AML-193 (cell line): ENCODE measurements at regions not wholly inside any gene's neighbourhood (a gene's known extent, or its start where the extent isn't known, plus 50 kb on each side); places are given as distances from the start of the nearest gene placed in this dataset.

Experiments used
- DNase-seq, 2 experiments: peaks; one replicate each; lab custom pipeline; 2025; lab: John Stamatoyannopoulos, UW

DNA sequence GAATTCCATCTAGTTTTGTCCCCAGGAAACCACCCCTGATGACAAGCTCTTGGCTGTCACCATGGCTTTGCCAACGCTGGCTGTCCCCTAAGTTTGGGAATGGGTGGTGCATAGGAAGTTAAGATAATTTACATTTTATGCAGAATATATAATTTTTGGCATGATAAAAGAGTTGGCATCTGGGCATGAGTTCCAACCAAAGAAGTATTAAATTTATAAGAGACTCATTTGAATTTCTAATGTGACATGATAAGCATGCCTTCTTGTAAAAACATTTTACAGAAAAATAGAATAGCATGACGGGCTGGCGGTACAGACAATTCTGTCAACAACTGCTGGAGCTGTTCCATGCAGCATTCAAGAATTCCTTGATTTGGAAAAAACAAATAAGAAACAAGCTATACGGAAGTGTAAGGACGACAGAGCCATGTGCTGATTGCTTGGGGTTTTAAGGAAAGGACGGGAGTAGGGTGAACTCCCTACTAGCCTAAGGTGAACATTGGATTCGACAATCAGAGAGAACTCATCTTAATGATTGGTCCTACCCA, 106.8 kb upstream of the C1orf21 start:
- DNase-seq: no peak

DNA sequence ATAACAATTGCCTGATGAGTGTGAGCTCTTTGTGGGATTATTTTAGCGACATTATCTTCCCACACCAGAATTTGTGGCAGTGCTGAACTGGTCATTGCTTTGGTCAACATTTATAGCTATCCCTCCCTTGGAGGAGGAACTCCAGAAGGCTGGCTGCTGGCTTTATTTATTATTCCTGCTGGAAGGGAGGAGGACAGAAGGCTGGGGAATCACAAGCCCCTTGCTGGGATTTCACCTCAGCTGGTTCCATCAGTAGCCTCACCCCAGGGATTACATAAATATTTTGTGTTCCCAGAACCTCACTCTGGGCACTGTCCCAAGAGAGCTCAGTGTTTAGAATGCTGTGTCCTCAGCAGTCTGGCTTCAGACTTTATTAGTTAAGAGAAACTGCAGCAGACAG, 102.8 kb upstream of the C1orf21 start:
- DNase-seq: no peak

GRCh38 chr1:184284900-184285299, 101.9 kb upstream of the C1orf21 start:
- DNase-seq: no peak

- no peak for DNase-seq
Measured at GRCh38 chr1:184285401-184286087, 101.3 kb upstream of the C1orf21 start.

DNA sequence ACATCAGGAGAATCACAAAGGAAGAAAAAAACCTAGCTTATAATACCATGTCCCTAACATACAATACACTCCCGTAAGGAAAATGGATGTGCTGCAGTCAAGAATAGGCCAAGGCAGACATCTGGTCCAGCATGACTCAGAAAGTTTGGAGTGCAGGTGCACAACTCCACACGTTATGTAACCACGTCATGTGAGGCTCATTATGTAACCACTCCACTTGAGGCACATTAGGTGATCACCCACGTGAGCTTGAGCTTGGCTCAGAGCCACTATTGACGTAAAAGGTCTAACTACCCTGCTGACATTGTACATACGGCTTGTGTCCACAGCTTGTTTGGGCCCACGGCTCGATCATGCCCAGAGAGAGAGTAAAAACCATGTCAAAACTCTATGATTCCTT, 99.8 kb upstream of the C1orf21 start:
- no peak for DNase-seq

GRCh38 chr1:184289825-184290550, 96.8 kb upstream of the C1orf21 start:
- no peak for DNase-seq

DNA sequence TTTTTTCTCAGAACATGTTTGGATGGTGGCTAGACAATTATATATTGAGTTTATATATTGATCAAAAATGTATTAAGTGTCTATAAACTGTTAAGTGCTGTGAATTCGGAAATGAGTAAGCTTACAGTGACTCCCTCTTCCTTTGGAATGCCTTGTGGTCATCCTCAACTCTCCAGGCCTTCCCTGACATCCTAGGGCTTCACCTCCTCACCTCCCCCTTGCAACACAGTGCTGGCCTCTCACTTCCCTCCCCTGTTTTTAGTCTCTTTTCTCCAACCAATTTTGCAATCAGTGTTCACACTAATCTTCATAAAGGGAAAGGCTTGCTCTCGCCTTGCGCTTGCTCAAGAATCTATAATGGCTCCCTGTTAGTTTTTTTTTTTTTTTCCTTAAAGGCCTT, 95.1 kb upstream of the C1orf21 start:
- no peak for DNase-seq

DNA sequence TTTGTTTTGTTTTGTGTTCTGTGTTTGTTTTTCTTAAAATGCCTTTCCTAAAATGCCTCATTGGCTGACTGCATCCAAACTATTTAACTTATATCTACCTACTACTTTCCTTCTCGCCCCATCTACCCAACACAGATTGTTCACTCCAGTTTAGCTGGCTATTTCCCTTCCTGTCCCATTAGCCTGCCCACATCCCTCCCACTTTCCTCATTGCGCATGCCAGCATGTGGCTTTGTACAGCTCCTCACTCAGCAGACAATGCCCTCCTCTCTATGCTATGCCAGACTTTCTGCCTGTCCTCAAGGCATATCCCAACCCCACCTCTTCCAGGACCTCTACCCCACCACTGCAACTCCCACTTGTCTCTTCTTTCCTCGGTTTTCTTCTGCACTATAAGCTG, 94.7 kb upstream of the C1orf21 start:
- no peak for DNase-seq

DNA sequence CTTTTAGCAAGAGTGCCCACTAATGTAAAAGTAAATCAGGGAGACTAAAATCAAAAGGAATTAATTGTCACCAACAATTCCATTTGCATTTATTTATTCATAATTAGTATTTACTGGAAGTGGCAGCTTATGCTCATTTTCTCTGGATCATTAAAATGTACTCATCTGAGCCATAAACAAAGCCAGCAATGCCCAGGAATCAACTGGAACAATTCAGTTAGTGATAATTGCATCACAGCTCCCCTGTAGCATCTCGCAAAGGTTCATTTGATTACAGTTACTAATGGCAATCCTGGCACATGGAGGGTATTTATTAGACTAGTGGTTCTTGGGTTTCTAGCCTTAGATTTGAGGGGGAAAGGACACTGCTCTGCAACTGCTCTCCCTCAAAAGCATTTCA, 92.7 kb upstream of the C1orf21 start:
- no peak for DNase-seq

- DNase-seq: peak; percentile 40 to 58
Measured at GRCh38 chr1:184296466-184297243, 90.2 kb upstream of the C1orf21 start.

DNA sequence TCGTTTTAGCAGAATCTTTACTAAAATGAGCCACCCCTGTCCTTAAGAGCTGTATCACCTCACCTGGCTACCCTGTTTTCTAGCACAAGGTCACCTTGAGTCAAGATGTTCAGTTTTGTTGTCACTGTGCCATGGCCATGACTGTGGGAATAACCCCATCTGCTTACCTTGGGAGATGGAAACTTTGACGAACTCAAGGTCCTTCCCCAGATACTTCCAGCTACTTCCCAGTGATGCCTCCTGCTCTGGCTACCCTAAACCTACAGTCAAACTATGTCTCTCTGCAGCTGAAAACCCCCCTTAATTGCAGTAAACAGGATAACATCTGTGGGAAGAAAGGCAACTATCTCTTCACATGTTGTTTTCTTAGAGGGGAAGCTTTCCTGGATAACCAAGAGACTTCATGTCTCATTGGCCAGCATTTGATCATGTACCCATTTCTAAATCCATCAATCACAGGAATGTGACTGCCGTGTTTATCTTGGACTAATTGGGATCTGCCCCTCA, 89.5 kb upstream of the C1orf21 start:
- DNase-seq: no peak

DNA sequence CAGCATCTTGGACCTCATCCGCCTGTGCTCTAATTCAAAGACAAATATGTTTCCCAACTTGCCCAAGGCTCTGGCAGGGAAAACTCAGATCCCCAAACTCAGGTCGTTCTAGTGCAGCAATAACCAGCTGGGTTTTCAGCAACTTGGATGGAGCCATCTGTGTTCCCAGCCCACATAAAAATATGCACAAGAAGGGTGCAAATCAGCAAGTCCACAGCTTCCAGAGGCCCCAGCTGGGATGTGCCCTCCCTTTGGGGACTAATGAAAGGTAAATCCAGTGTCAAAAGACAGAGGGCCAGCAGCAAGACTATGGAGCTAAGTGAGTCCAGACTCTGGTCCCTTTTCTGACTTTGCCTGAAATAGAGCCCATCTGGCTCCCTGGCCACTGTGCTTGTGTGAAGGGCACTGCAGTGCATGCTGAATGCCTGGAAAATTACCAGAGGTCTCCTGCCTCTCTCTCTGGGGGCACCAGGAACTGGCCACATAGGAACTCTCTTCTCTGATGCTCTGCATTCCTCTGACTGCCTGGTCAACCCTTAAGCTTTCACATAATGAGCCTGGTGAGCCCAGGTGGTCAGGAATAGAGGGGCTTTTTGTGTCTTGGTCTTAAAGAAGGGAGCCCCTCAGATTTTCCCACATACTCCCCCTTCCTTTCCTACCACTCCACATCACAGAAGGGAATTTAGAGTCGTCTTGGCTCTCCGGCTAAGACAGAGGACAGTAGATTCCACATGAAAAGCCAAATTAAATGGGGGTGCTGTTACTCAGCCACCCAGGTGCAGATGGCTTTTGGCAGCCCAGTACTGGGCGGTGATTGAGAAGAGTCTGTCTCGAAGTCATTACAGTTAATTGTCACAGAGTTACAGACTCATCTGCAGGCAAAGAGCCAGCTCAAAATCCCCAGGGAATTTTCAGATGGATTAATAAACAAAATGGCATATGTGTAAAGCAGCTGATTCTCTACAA, 88.1 kb upstream of the C1orf21 start:
- DNase-seq: no peak

GRCh38 chr1:184299406-184299790, 87.4 kb upstream of the C1orf21 start:
- no peak for DNase-seq

- DNase-seq: no peak
Measured at GRCh38 chr1:184299796-184300195, 87.0 kb upstream of the C1orf21 start.

DNA sequence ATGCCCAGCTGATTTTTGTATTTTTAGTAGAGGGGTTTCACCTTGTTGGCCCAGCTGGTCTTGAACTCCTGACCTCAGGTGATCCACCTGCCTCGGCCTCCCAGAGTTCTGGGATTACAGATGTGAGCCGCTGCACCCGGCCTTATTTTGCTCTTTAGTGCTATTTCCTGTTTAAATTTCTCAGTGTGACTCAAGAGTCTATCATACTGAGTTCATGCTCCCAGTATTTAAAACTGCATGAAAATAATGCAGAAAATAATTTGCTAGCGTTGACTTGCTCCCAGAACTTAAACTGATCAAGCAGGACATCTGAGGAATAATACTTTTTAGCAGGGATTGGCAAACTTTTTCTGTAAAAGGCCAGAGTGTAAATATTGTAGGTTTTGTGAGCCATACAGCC, 86.4 kb upstream of the C1orf21 start:
- DNase-seq: no peak

- no peak for DNase-seq
Measured at GRCh38 chr1:184301227-184301626, 85.6 kb upstream of the C1orf21 start.

GRCh38 chr1:184302346-184302745, 84.5 kb upstream of the C1orf21 start:
- no peak for DNase-seq

DNA sequence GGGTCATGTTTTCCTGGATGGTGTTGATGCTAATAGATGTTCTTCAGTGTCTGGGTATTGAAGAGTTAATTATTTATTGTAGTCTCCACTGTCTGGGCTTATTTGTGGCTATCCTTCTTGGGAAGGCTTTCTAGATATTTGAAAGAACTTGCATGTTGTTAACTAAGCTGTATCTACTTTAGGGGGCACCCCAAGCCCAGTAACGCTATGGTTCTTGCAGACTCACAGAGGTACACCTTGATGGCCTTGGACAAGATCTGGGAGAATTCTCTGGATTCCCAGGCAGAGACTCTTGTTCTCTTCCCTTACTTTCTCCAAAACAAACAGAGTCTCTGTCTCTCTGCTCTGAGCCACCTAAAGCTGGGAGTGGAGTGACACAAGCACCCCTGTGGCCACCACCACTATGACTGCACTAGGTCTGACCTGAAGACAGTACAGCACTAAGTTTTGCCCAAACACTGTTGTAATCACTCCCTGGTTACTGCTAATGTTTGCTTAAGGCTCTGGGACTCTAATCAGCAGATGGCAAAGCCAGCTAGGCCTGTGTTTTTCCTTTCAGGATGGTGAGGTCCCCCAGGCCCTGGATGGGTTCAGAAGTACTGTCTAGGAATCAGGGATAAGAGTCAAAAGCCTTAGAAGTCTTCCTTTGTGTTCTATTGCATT, 76.5 kb upstream of the C1orf21 start:
- no peak for DNase-seq

DNA sequence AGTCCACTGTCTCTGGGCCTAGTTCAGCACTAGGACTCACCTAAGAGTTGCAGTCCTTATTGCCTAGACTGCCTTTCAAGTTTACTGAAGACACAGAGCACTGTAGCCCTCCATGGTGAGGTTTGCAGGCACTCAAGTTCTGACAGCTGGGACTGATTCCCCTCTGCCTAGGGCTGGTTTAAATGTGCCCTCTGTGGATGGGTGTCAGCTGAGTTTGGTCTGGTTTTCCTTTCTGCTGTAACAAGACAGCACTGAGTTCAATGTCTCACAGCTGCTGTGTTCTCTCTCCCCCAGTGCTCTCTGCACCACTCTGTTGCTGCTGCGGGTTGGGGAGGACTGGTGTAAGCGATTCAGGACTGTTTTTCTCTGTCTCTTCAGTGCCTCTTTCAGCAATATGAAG, 75.2 kb upstream of the C1orf21 start:
- DNase-seq: no peak

DNA sequence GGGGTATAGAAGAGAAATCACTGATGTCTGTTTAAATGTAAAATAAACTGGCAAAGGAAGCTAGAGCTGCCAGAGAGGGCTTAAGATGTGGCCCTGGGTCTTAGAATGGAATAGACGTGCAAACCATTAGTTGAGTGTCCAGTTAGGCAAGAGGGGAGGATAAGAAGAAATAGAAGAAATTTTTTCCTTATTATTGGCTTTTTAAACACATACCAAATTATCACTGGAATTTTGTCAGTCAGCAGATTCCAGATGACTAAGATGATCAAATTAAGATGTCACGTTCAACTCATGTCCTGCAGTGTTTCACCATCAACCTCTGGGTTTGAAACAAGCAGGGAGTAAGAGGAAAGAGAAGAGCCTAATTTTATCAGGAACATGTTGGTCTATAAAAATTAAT, 71.6 kb upstream of the C1orf21 start:
- DNase-seq: no peak

GRCh38 chr1:184319879-184320278, 67.0 kb upstream of the C1orf21 start:
- no peak for DNase-seq
